HCT116 (cell line): ENCODE measurements at regions not wholly inside any gene's neighbourhood (a gene's known extent, or its start where the extent isn't known, plus 50 kb on each side); places are given as distances from the start of the nearest gene placed in this dataset.

ENCODE experiments used
- ATAC-seq: fragments of 200-7000 bp; cut with Tn5 transposase; 2 replicates; pipeline ENCODE4 v1.9.1; 2020; ENCODE audit warnings: mild to moderate bottlenecking, moderate library complexity
- BruUV-seq: library from RNA; stranded (reverse); fragments of 400-500 nt; replicated peaks from 2 replicates; lab custom pipeline; 2021; lab: Mats Ljungman, UMichigan
- CTCF ChIA-PET: fragments of 300-600 bp; sonication (Branson Sonifier 250); formaldehyde crosslinking; loops from one replicate; lab custom pipeline; 2021; ENCODE audit warnings: antibody characterized with exemption; lab: Charles Lee
- POLR2A ChIA-PET: fragments of 300-600, 350-600 bp; sonication (Branson Sonifier 250); formaldehyde crosslinking; loops from one replicate; lab custom pipeline; 2021; ENCODE audit warnings: antibody characterized with exemption; lab: Charles Lee
- RAD21 ChIA-PET, 2 experiments: fragments of 300-600 bp; sonication (Branson Sonifier 250); formaldehyde crosslinking; loops; one replicate each; lab custom pipeline; 2023; ENCODE audit warnings: low total read pairs in 2 of 2; ENCODE audit not compliant: uncharacterized antibody in 2 of 2, unreplicated experiment in 2 of 2, low non-redundant PET in 1 of 2; lab: Charles Lee
- DNase-seq: peaks from one replicate; pipeline ENCODE4 v3.0.0-alpha.2; 2010; ENCODE audit warnings: low read depth, low spot score
- H2AFZ ChIP-seq: fragments of 200-600 bp; shearing (Covaris generic), sonication (generic); 2 replicates; pipeline ENCODE4 v1.6.1; 2017; ENCODE audit warnings: low read depth, mixed run types, mixed read lengths, antibody characterized with exemption, low read length; ENCODE audit not compliant: poor library complexity, severe bottlenecking
- H3K27ac ChIP-seq: 2 replicates; pipeline ENCODE4 v1.5.1; 2012; ENCODE audit warnings: low read depth, low read length
- H3K27me3 ChIP-seq: fragments of 200-600 bp; sonication (generic); 2 replicates; pipeline ENCODE4 v1.6.1; 2016; ENCODE audit warnings: mixed run types, low read length, mixed read lengths; ENCODE audit not compliant: insufficient read depth
- H3K36me3 ChIP-seq, 2 experiments: fragments of 200-500 bp in 1 of 2; fragments of 200-600 bp in 1 of 2; sonication (Bioruptor generic) in 1 of 2; sonication (generic) in 1 of 2; 2 replicates each; pipeline versions ENCODE4 v1.5.1 to v1.6.1; 2014 to 2016; ENCODE audit warnings: low read length in 2 of 2, inconsistent platforms in 1 of 2, mixed read lengths in 1 of 2, mixed run types in 1 of 2; ENCODE audit not compliant: insufficient read depth in 2 of 2, control insufficient read depth in 1 of 2
- H3K4me1 ChIP-seq, 2 experiments: fragments of 200-600 bp in 1 of 2; sonication (generic) in 1 of 2; 2 replicates each; pipeline versions ENCODE4 v1.5.1 to v1.6.1; 2012 to 2017; ENCODE audit warnings: low read length in 2 of 2, inconsistent platforms in 1 of 2, mild to moderate bottlenecking in 1 of 2, mixed read lengths in 1 of 2, mixed run types in 1 of 2, moderate library complexity in 1 of 2; ENCODE audit not compliant: insufficient read depth in 2 of 2, control insufficient read depth in 1 of 2
- H3K4me2 ChIP-seq: fragments of 200-600 bp; sonication (generic); 2 replicates; pipeline ENCODE4 v1.6.1; 2017; ENCODE audit warnings: mixed run types, low read length, mixed read lengths
- H3K4me3 ChIP-seq, 2 experiments: fragments of 200-600 bp in 1 of 2; sonication (generic) in 1 of 2; replicated peaks in 1 of 2; 2 replicates each; pipeline ENCODE4 v1.5.1; 2011 to 2016; ENCODE audit warnings: low read length in 2 of 2, control low read depth in 1 of 2, low read depth in 1 of 2, mild to moderate bottlenecking in 1 of 2, mixed read lengths in 1 of 2, mixed run types in 1 of 2
- H3K79me2 ChIP-seq: fragments of 200-600 bp; sonication (generic); 2 replicates; pipeline ENCODE4 v1.6.1; 2017; ENCODE audit warnings: mild to moderate bottlenecking, mixed run types, low read length, moderate library complexity, mixed read lengths; ENCODE audit not compliant: insufficient read depth
- H3K9ac ChIP-seq: fragments of 200-600 bp; sonication (generic); 2 replicates; pipeline ENCODE4 v1.6.1; 2016; ENCODE audit warnings: low read length, mixed read lengths
- H3K9me2 ChIP-seq: fragments of 200-600 bp; sonication (generic), shearing (Covaris generic); 2 replicates; pipeline ENCODE4 v1.6.1; 2017; ENCODE audit warnings: mixed run types, mild to moderate bottlenecking, moderate library complexity; ENCODE audit not compliant: insufficient read depth
- H3K9me3 ChIP-seq, 2 experiments: fragments of 200-500 bp in 1 of 2; fragments of 200-600 bp in 1 of 2; sonication (Bioruptor generic) in 1 of 2; sonication (generic) in 1 of 2; 2 replicates each; pipeline ENCODE4 v1.6.1; 2014 to 2017; ENCODE audit warnings: low read length in 2 of 2, mixed read lengths in 2 of 2, inconsistent platforms in 1 of 2, low read depth in 1 of 2, mild to moderate bottlenecking in 1 of 2, mixed run types in 1 of 2, moderate library complexity in 1 of 2; ENCODE audit not compliant: control insufficient read depth in 1 of 2, insufficient read depth in 1 of 2
- H4K20me1 ChIP-seq: fragments of 200-600 bp; sonication (generic), shearing (Covaris generic); 2 replicates; pipeline ENCODE4 v1.6.1; 2017; ENCODE audit warnings: mixed run types, mild to moderate bottlenecking, moderate library complexity; ENCODE audit not compliant: insufficient read depth
- ATF3 ChIP-seq: IDR thresholded peaks from 2 replicates; pipeline ENCODE4 v1.6.1; 2012
- CBX3 ChIP-seq: IDR thresholded peaks from 2 replicates; pipeline ENCODE4 v1.6.1; 2012; ENCODE audit warnings: low read depth
- CEBPB ChIP-seq: IDR thresholded peaks from 2 replicates; pipeline ENCODE4 v1.6.1; 2012; ENCODE audit warnings: low read depth
- CTCF ChIP-seq, 3 experiments: fragments of 200-600 bp in 1 of 3; sonication (generic) in 1 of 3; IDR thresholded peaks in 2 of 3; conservative IDR thresholded peaks in 1 of 3; 2 replicates each; pipeline ENCODE4 v1.5.1; 2012 to 2017; ENCODE audit warnings: low read depth in 2 of 3, low read length in 2 of 3, antibody characterized with exemption in 1 of 3, borderline replicate concordance in 1 of 3, control low read depth in 1 of 3, mild to moderate bottlenecking in 1 of 3, mixed read lengths in 1 of 3, mixed run types in 1 of 3, moderate library complexity in 1 of 3; ENCODE audit not compliant: insufficient read depth in 1 of 3
- EGR1 ChIP-seq: IDR thresholded peaks from 2 replicates; pipeline ENCODE4 v1.6.1; 2012; ENCODE audit warnings: low read depth
- ELF1 ChIP-seq: IDR thresholded peaks from 2 replicates; pipeline ENCODE4 v1.6.1; 2012; ENCODE audit warnings: low read depth, borderline replicate concordance
- EZH2 ChIP-seq: fragments of 200-600 bp; sonication (generic); IDR thresholded peaks from 2 replicates; pipeline ENCODE4 v1.6.1; 2017; ENCODE audit warnings: antibody characterized with exemption, mixed run types
- EZH2phosphoT487 ChIP-seq: fragments of 200-600 bp; IDR thresholded peaks from 2 replicates; pipeline ENCODE4 v1.6.1; 2018; ENCODE audit warnings: antibody characterized with exemption, borderline replicate concordance
- FOSL1 ChIP-seq: IDR thresholded peaks from 2 replicates; pipeline ENCODE4 v1.6.1; 2012; ENCODE audit warnings: low read depth
- POLR2AphosphoS5 ChIP-seq: IDR thresholded peaks from 2 replicates; pipeline ENCODE4 v1.6.1; 2011; ENCODE audit warnings: mild to moderate bottlenecking, low read depth, low read length, moderate library complexity
- RAD21 ChIP-seq: IDR thresholded peaks from 2 replicates; pipeline ENCODE4 v1.6.1; 2012; ENCODE audit warnings: low read depth, mild to moderate bottlenecking
- SIN3A ChIP-seq: IDR thresholded peaks from 2 replicates; pipeline ENCODE4 v1.6.1; 2012; ENCODE audit warnings: low read depth
- SRF ChIP-seq: IDR thresholded peaks from 2 replicates; pipeline ENCODE4 v1.6.1; 2012; ENCODE audit warnings: low read depth
- TCF7L2 ChIP-seq: IDR thresholded peaks from 2 replicates; pipeline ENCODE4 v1.7.0; 2011; ENCODE audit warnings: borderline replicate concordance, inconsistent platforms; ENCODE audit not compliant: insufficient read depth, insufficient read length; ENCODE audit errors: extremely low read depth
- YY1 ChIP-seq: IDR thresholded peaks from 2 replicates; pipeline ENCODE4 v1.6.1; 2011; ENCODE audit warnings: low read length, low read depth, moderate library complexity, mild to moderate bottlenecking; ENCODE audit not compliant: insufficient replicate concordance; ENCODE audit errors: extremely low read depth
- ZBTB33 ChIP-seq: IDR thresholded peaks from 2 replicates; pipeline ENCODE4 v1.6.1; 2011; ENCODE audit warnings: mild to moderate bottlenecking, low read length, moderate library complexity; ENCODE audit not compliant: insufficient replicate concordance; ENCODE audit errors: extremely low read depth
- ZFX ChIP-seq: fragments of 450-650 bp; IDR thresholded peaks from 2 replicates; pipeline ENCODE4 v1.6.1; 2017
- ZNF274 ChIP-seq: fragments of 200-500 bp; sonication (Bioruptor generic); IDR thresholded peaks from 2 replicates; pipeline ENCODE4 v1.6.1; 2014; ENCODE audit warnings: mild to moderate bottlenecking, low read depth, low read length, inconsistent platforms
- intact Hi-C: fragments of 100-400 bp; cut with micrococcal nuclease; formaldehyde crosslinking; loops from 2 replicates; pipeline ENCODE4 v1.10.0; 2022

- no peak for ATAC-seq
Observed at GRCh38 chr14:98069712-98070171, 1202.3 kb downstream of the BCL11B start.

More at GRCh38 chr14:98069712-98070171, 1202.3 kb downstream of the BCL11B start:
- POLR2A ChIA-PET = no interaction called here
- no peak overlapping the region for H2AFZ ChIP-seq
- no peak overlapping the region for H3K4me2 ChIP-seq
- H3K36me3 ChIP-seq = no peaks in the 10 kb centered on the region
- no peaks in the 10 kb centered on the region for H3K79me2 ChIP-seq
- BruUV-seq = no TSS peak
- no peak overlapping the region for H3K27ac ChIP-seq
- no peaks in the 10 kb centered on the region for H3K4me1 ChIP-seq
- RAD21 ChIA-PET = no interaction called here
- no peaks in the 10 kb centered on the region for H3K27me3 ChIP-seq
- H3K9me2 ChIP-seq = no peaks in the 10 kb centered on the region
- CTCF ChIA-PET = no interaction called here
- no peak for TF ChIP-seq RAD21
- TF ChIP-seq EZH2phosphoT487 = no peak
- no peak for TF ChIP-seq ZFX
- TF ChIP-seq CEBPB = no peak
- TF ChIP-seq ELF1 = no peak
- TF ChIP-seq SRF = no peak
- TF ChIP-seq SIN3A = no peak
- no peak for TF ChIP-seq YY1
- TF ChIP-seq EGR1 = no peak
- no peak for TF ChIP-seq EZH2
- TF ChIP-seq ZBTB33 = no peak
- no peak for TF ChIP-seq TCF7L2
- no peak for TF ChIP-seq CTCF (IDR thresholded peaks at IDR 0.05 in 2 of 3, conservative IDR thresholded peaks at IDR 0.05 in 1 of 3; ENCODE audit: borderline replicate concordance in 1 of 3, insufficient read depth in 1 of 3, low read depth in 2 of 3, low read length in 2 of 3)
- TF ChIP-seq ATF3 = no peak
- no peak for TF ChIP-seq POLR2AphosphoS5
- TF ChIP-seq ZNF274 = no peak
- no peak for TF ChIP-seq CBX3
- no peak for TF ChIP-seq FOSL1
- intact Hi-C loops = no loop called here
- H3K9ac ChIP-seq = no peak overlapping the region
- H3K4me3 ChIP-seq = no peak overlapping the region
- H4K20me1 ChIP-seq = no peaks in the 10 kb centered on the region
- peaks cover 5 to 12% of the 10 kb centered on the region in 2 experiments; a peak in 2 of 4 replicates for H3K9me3 ChIP-seq
- DNase-seq = no peak
